ENCODE measurements at regions not wholly inside any gene's neighbourhood (a gene's known extent, or its start where the extent isn't known, plus 50 kb on each side); places are given as distances from the start of the nearest gene placed in this dataset.
"Not testable (repeated sequence)": the region's sequence is repeated elsewhere in the genome, so short reads cannot be mapped to it uniquely, and the experiment has no call there.

GRCh38 chr4:13922459-13922858, 294.9 kb upstream of the BOD1L1 start:
- in situ Hi-C loops (cut with MboI; ENCODE audit: low pct_unique_long_range_greater_than_20kb, low sequenced_read_pairs, unreplicated experiment), result no loop called here
- no peak for TF ChIP-seq CTCF (IDR thresholded peaks at IDR 0.05; ENCODE audit: extremely low read depth, insufficient read depth, missing control alignments)
- DNase-seq (ENCODE audit: low spot score), result no peak

- no peak for TF ChIP-seq CTCF (IDR thresholded peaks at IDR 0.05; ENCODE audit: extremely low read depth, insufficient read depth, missing control alignments)
- in situ Hi-C loops (cut with MboI; ENCODE audit: low pct_unique_long_range_greater_than_20kb, low sequenced_read_pairs, unreplicated experiment), result no loop called here
- DNase-seq (ENCODE audit: low spot score), result no peak
Measured at GRCh38 chr4:13922873-13923645, 295.5 kb upstream of the BOD1L1 start.

- in situ Hi-C loops (cut with MboI; ENCODE audit: low pct_unique_long_range_greater_than_20kb, low sequenced_read_pairs, unreplicated experiment); DNase-seq (ENCODE audit: low spot score): not testable (repeated sequence)
Measured at GRCh38 chr4:13924900-13925299, 297.4 kb upstream of the BOD1L1 start.

- no peak for DNase-seq (ENCODE audit: low spot score)
- in situ Hi-C loops (cut with MboI; ENCODE audit: low pct_unique_long_range_greater_than_20kb, low sequenced_read_pairs, unreplicated experiment), result no loop called here
Measured at GRCh38 chr4:13928214-13928613, 300.7 kb upstream of the BOD1L1 start.

GRCh38 chr4:13930155-13930554, 302.6 kb upstream of the BOD1L1 start:
- in situ Hi-C loops (cut with MboI; ENCODE audit: low pct_unique_long_range_greater_than_20kb, low sequenced_read_pairs, unreplicated experiment), result no loop called here
- no peak for DNase-seq (ENCODE audit: low spot score)
- TF ChIP-seq CTCF (IDR thresholded peaks at IDR 0.05; ENCODE audit: extremely low read depth, insufficient read depth, missing control alignments), result no peak

More at GRCh38 chr4:13928214-13928613, 300.7 kb upstream of the BOD1L1 start:
- no peak for TF ChIP-seq CTCF (IDR thresholded peaks at IDR 0.05; ENCODE audit: extremely low read depth, insufficient read depth, missing control alignments)

GRCh38 chr4:13933191-13933590, 305.7 kb upstream of the BOD1L1 start:
- no peak for DNase-seq (ENCODE audit: low spot score)
- in situ Hi-C loops (cut with MboI; ENCODE audit: low pct_unique_long_range_greater_than_20kb, low sequenced_read_pairs, unreplicated experiment), result no loop called here

More at GRCh38 chr4:13933191-13933590, 305.7 kb upstream of the BOD1L1 start:
- peak; percentile 7 for TF ChIP-seq CTCF (IDR thresholded peaks at IDR 0.05; ENCODE audit: extremely low read depth, insufficient read depth, missing control alignments)
